Hepatocyte (in vitro differentiated cells): ENCODE measurements at regions not wholly inside any gene's neighbourhood (a gene's known extent, or its start where the extent isn't known, plus 50 kb on each side); places are given as distances from the start of the nearest gene placed in this dataset.
"Not testable (repeated sequence)": the region's sequence is repeated elsewhere in the genome, so short reads cannot be mapped to it uniquely, and the experiment has no call there.

Experiments
- DNase-seq: peaks from one replicate; pipeline ENCODE4 v3.0.0-alpha.2; 2016; ENCODE audit warnings: low spot score
- H2AFZ ChIP-seq: fragments of 200-600 bp; sonication (generic); 2 replicates; pipeline ENCODE4 v1.6.0; 2016; ENCODE audit warnings: antibody characterized with exemption, mild to moderate bottlenecking
- H3K27ac ChIP-seq: fragments of 200-600 bp; sonication (generic); 2 replicates; pipeline ENCODE4 v1.5.1; 2016; ENCODE audit warnings: mild to moderate bottlenecking
- H3K27me3 ChIP-seq: fragments of 200-600 bp; sonication (generic); 2 replicates; pipeline ENCODE4 v1.6.1; 2016
- H3K36me3 ChIP-seq: fragments of 200-600 bp; sonication (generic); replicated peaks from 2 replicates; pipeline ENCODE4 v1.5.1; 2016; ENCODE audit warnings: low read depth; ENCODE audit not compliant: insufficient read depth
- H3K4me1 ChIP-seq: fragments of 200-600 bp; sonication (generic); 2 replicates; pipeline ENCODE4 v1.5.1; 2016; ENCODE audit warnings: mild to moderate bottlenecking, moderate library complexity; ENCODE audit not compliant: insufficient read depth
- H3K4me2 ChIP-seq: fragments of 200-600 bp; sonication (generic); 2 replicates; pipeline ENCODE4 v1.6.0; 2016
- H3K4me3 ChIP-seq: fragments of 200-600 bp; sonication (generic); 2 replicates; pipeline ENCODE4 v1.5.1; 2016; ENCODE audit warnings: mild to moderate bottlenecking
- H3K79me2 ChIP-seq: fragments of 200-600 bp; sonication (generic); 2 replicates; pipeline ENCODE4 v1.6.0; 2017; ENCODE audit warnings: mild to moderate bottlenecking
- H3K9me2 ChIP-seq: fragments of 200-600 bp; sonication (generic); replicated peaks from 2 replicates; pipeline ENCODE4 v1.6.0; 2017; ENCODE audit warnings: mild to moderate bottlenecking; ENCODE audit not compliant: insufficient read depth
- H3K9me3 ChIP-seq: fragments of 200-600 bp; sonication (generic); 2 replicates; pipeline ENCODE4 v1.5.1; 2016; ENCODE audit warnings: low read depth, mild to moderate bottlenecking
- H4K20me1 ChIP-seq: fragments of 200-600 bp; sonication (generic); 2 replicates; pipeline ENCODE4 v1.6.0; 2016; ENCODE audit warnings: mild to moderate bottlenecking; ENCODE audit not compliant: insufficient read depth, poor library complexity, severe bottlenecking
- EZH2 ChIP-seq: fragments of 200-600 bp; sonication (generic); IDR thresholded peaks from 2 replicates; pipeline ENCODE4 v1.6.1; 2016; ENCODE audit warnings: antibody characterized with exemption, mild to moderate bottlenecking, borderline replicate concordance
- EZH2phosphoT487 ChIP-seq: fragments of 200-600 bp; sonication (generic); IDR thresholded peaks from one replicate; pipeline ENCODE4 v1.6.1; 2018; ENCODE audit warnings: antibody characterized with exemption, mild to moderate bottlenecking, low read depth, moderate library complexity; ENCODE audit not compliant: unreplicated experiment, severe bottlenecking
- WGBS: methylation state at CpG from one replicate; pipeline ENCODE4 v1.1.6; 2016; ENCODE audit warnings: low lambda C conversion rate; ENCODE audit errors: missing lambda C conversion rate; 5-methylcytosine and 5-hydroxymethylcytosine counted together
- TF ChIP-seq, protein P1 (sequence below): fragments of 200-600 bp; sonication (generic); IDR thresholded peaks from 2 replicates; pipeline ENCODE4 v1.5.1; 2016; ENCODE audit warnings: antibody characterized with exemption, mild to moderate bottlenecking; ENCODE audit not compliant: poor library complexity

DNA sequence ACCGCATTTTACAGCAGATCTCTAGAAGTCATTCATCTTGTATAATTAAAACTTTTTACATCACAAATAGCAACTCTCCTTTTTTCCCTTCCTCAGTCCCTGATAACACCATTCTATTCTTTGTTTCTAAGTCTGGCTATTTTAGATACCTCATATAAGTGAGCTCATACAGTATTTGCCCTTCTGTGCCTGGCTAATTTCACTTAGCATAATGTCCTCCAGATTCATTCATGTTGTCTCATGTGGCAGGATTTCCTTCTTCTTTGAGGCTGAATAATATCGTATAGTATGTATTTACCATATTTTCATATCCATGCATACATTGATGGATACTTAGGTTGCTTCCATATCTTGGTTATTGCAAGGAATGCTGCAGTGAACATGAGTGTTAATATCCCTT, 362.0 kb downstream of the RFC3 start:
- H3K36me3 ChIP-seq: no peaks in the 10 kb centered on the region
- DNase-seq: no peak
- H3K4me2 ChIP-seq: no peak overlapping the region
- H3K9me3 ChIP-seq: no peaks in the 10 kb centered on the region
- H4K20me1 ChIP-seq: no peaks in the 10 kb centered on the region
- WGBS: 75% methylated on average over 2 of the region's 2 CpGs
- no peak overlapping the region for H2AFZ ChIP-seq
- H3K4me1 ChIP-seq: no peaks in the 10 kb centered on the region
- H3K79me2 ChIP-seq: no peaks in the 10 kb centered on the region
- TF ChIP-seq EZH2phosphoT487: no peak
- TF ChIP-seq, protein P1, sequence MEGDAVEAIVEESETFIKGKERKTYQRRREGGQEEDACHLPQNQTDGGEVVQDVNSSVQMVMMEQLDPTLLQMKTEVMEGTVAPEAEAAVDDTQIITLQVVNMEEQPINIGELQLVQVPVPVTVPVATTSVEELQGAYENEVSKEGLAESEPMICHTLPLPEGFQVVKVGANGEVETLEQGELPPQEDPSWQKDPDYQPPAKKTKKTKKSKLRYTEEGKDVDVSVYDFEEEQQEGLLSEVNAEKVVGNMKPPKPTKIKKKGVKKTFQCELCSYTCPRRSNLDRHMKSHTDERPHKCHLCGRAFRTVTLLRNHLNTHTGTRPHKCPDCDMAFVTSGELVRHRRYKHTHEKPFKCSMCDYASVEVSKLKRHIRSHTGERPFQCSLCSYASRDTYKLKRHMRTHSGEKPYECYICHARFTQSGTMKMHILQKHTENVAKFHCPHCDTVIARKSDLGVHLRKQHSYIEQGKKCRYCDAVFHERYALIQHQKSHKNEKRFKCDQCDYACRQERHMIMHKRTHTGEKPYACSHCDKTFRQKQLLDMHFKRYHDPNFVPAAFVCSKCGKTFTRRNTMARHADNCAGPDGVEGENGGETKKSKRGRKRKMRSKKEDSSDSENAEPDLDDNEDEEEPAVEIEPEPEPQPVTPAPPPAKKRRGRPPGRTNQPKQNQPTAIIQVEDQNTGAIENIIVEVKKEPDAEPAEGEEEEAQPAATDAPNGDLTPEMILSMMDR: no peak
- TF ChIP-seq EZH2: no peak
- no peaks in the 10 kb centered on the region for H3K9me2 ChIP-seq
- H3K27me3 ChIP-seq: no peaks in the 10 kb centered on the region
- no peak overlapping the region for H3K4me3 ChIP-seq
- H3K27ac ChIP-seq: no peak overlapping the region

DNA sequence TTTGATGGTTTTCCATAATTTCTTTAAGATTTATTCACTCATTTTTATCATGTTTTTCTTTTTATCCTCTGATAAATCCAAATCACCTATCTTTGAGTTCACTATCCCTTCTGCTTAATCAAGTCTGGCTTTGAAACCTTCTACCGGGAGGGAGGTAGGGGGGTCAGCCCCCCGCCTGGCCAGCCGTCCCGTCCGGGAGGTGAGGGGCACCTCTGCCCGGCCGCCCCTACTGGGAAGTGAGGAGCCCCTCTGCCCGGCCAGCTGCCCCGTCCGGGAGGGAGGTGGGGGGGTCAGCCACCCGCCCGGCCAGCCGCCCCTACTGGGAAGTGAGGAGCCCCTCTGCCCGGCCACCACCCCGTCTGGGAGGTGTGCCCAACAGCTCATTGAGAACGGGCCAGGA, 363.3 kb downstream of the RFC3 start:
- not testable (repeated sequence) for H2AFZ ChIP-seq, H3K4me1 ChIP-seq, H4K20me1 ChIP-seq, DNase-seq, H3K9me3 ChIP-seq, H3K36me3 ChIP-seq, H3K4me3 ChIP-seq, H3K27me3 ChIP-seq, H3K79me2 ChIP-seq, H3K27ac ChIP-seq, H3K4me2 ChIP-seq, H3K9me2 ChIP-seq
- 100% methylated on average over 9 of the region's 16 CpGs for WGBS

DNA sequence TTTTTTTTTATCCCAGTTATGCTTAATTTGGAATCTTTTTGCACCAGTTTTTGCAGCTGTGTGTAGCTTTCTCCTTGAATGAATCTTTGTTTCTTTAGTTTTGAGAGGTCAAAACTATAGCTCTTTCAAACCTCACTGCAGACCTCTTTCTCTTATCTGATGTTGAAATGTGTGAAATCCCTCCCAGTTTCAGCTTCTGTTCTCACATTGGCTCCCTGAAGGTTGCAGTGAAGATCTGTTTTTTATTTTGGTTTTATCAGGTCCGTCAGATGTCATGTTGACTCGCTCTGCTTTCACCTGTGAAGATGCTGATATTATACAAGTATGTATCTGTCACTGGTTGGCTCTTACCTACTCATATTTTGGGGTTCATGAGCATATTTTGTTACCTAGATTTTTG, 372.0 kb downstream of the RFC3 start:
- no peaks in the 10 kb centered on the region for H3K79me2 ChIP-seq
- no peaks in the 10 kb centered on the region for H3K36me3 ChIP-seq
- H2AFZ ChIP-seq: no peak overlapping the region
- H3K9me2 ChIP-seq: no peaks in the 10 kb centered on the region
- H3K4me2 ChIP-seq: no peak overlapping the region
- no peaks in the 10 kb centered on the region for H4K20me1 ChIP-seq
- H3K27me3 ChIP-seq: no peaks in the 10 kb centered on the region
- TF ChIP-seq EZH2phosphoT487 (no peak), EZH2 (no peak)
- TF ChIP-seq, protein P1: no peak
- H3K4me1 ChIP-seq: no peaks in the 10 kb centered on the region
- no peak overlapping the region for H3K27ac ChIP-seq
- no peaks in the 10 kb centered on the region for H3K9me3 ChIP-seq
- WGBS: 62% methylated on average over 2 of the region's 2 CpGs
- no peak overlapping the region for H3K4me3 ChIP-seq
- DNase-seq: no peak

DNA sequence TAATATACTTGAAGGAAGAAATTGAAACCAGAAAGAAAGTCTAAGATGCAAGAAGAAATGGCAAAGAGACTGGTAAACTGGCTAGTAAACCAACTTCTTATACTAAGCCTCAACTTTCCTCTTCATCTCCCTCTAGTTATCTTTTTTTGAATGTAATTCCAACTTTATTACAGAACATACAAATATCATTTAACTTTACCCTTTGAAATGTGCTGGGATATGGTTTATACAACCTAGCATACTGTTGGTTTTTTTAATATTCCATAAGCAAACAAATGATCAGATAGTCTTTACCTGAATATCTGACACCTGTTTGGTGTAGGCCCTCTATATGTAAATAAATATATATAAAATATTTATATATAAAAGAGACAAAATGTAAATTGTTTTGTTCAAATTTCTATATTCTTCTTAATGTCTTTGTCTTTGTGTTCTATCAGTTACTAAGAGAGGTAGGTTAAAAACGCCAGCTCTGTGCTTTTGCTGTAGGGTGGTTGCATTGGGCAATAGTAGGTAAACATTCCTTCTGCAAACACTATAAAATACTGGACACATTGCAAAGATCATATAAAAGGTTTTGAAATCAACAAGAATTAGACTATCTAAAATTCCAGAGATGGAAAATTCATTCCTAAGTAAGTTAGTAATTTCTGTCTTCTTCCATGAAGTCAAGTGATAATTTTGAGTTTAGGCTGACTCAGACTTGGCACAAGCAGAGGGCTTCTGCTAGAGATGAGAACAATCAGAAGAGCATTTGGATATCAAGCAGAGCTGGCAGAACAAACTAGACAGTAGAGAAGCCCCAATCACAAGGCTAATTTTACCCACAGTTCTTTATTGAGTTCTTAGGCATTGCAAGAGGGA, 383.3 kb downstream of the RFC3 start:
- H3K27ac ChIP-seq: peak overlapping the region; percentile 74
- peak overlapping the region; percentile 12 for H3K4me2 ChIP-seq

More for the DNA sequence above, 383.3 kb downstream of the RFC3 start:
- 38% methylated on average over 1 of the region's 1 CpG for WGBS
- Histone ChIP-seq H3K79me2 (no peaks in the 10 kb centered on the region), H3K27me3 (no peaks in the 10 kb centered on the region), H4K20me1 (no peaks in the 10 kb centered on the region), H3K4me1 (peaks cover 12% of the 10 kb centered on the region), H3K9me3 (no peaks in the 10 kb centered on the region), H2AFZ (no peak overlapping the region), H3K4me3 (no peak overlapping the region), H3K9me2 (no peaks in the 10 kb centered on the region), H3K36me3 (no peaks in the 10 kb centered on the region)
- TF ChIP-seq EZH2: no peak
- TF ChIP-seq, protein P1: no peak
- TF ChIP-seq EZH2phosphoT487: no peak
- DNase-seq: peak; percentile 30
